ENCODE measurements at regions not wholly inside any gene's neighbourhood (a gene's known extent, or its start where the extent isn't known, plus 50 kb on each side); places are given as distances from the start of the nearest gene placed in this dataset.
"Not testable (repeated sequence)": the region's sequence is repeated elsewhere in the genome, so short reads cannot be mapped to it uniquely, and the experiment has no call there.

DNA sequence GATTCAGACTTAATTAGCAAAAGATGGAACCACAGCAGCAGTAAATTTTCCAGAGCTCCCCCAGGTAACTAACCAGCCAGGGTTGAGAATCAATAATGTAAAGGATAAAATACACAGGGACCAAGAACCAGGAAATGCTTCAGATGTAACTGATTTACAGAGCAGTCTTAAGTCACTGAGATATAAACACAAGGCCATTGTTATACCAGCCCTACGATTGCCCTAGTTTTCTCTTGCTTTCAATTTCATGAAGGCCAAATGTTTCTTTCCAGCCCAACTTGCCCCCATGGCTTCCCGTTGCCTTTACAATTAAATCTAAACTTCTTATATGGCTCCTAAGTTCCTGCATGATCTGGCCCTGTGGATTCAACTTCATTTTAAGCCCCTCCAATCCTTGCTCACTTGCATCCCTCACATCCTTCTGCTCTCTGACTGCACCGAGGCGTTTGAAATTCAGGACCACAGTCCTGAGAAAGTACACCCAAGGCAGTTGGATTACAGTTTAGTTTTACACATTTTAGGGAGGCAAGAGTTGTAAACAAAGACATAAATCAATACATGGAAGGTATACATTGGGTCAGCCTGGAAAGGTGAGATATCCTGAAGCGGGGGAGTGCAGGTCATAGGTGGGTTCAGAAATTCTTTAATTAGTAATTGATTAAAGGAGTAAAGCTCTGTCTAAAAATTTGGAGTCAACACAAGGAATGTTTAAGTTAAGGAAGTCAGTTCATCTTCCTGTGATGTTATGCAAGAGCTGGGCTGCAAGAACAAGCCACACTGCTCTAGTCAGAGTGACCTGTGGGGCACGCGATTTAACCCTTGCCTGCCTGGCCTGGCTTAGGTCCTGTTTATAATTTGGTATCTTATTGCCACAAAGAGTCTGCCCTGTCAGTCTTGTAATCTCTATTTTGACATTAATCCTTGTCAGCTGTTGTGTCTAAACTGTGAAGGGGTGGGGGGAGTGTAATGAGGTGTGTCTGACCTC is 69.9 kb upstream of the COG2 start:
- H3K36me3 ChIP-seq: no peaks in the 10 kb centered on the region
- TF ChIP-seq, protein P1, sequence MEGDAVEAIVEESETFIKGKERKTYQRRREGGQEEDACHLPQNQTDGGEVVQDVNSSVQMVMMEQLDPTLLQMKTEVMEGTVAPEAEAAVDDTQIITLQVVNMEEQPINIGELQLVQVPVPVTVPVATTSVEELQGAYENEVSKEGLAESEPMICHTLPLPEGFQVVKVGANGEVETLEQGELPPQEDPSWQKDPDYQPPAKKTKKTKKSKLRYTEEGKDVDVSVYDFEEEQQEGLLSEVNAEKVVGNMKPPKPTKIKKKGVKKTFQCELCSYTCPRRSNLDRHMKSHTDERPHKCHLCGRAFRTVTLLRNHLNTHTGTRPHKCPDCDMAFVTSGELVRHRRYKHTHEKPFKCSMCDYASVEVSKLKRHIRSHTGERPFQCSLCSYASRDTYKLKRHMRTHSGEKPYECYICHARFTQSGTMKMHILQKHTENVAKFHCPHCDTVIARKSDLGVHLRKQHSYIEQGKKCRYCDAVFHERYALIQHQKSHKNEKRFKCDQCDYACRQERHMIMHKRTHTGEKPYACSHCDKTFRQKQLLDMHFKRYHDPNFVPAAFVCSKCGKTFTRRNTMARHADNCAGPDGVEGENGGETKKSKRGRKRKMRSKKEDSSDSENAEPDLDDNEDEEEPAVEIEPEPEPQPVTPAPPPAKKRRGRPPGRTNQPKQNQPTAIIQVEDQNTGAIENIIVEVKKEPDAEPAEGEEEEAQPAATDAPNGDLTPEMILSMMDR (IDR thresholded peaks at IDR 0.05; ENCODE audit: low read depth, low read length): no peak
- H3K4me1 ChIP-seq: no peaks in the 10 kb centered on the region
- no peaks in the 10 kb centered on the region for H3K9me3 ChIP-seq
- no peak overlapping the region for H3K4me3 ChIP-seq (ENCODE audit: low read depth, low read length)
- no peak for DNase-seq
- no peaks in the 10 kb centered on the region for H3K27me3 ChIP-seq

DNA sequence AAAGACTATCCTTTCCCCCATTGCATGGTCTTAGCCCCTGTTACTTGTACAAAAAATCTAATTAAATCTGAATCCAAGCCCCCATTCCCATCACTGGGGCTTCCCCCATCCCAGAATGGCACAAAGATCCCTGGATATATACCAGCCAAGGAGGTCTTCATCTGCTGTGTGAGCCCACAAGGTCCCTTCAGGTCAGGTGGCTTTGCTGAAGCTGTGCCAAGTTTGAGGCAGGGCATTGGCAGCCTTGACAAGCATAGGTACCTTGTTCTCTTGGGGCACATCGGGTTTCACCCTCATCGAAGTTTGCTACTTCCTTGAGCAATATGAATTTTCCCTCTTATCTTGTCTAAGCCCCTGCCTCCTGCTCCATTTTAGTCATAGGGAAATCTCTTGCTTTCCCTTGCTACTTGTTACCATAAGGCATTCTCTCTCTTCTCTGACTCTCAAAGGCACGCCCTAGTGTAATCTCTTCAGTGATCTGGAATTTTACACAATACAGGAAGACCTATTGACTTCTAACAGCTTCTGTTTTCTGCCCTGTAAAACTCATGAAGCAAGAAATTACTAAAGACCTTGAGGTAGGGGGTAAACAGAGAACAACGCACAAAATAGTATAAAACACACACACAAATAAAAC is 71.4 kb upstream of the COG2 start:
- H3K27me3 ChIP-seq: no peaks in the 10 kb centered on the region
- H3K9me3 ChIP-seq: no peaks in the 10 kb centered on the region
- H3K4me3 ChIP-seq (ENCODE audit: low read depth, low read length): no peak overlapping the region
- no peaks in the 10 kb centered on the region for H3K4me1 ChIP-seq
- no peaks in the 10 kb centered on the region for H3K36me3 ChIP-seq
- TF ChIP-seq, protein P1 (IDR thresholded peaks at IDR 0.05; ENCODE audit: low read depth, low read length): no peak
- DNase-seq: no peak

DNA sequence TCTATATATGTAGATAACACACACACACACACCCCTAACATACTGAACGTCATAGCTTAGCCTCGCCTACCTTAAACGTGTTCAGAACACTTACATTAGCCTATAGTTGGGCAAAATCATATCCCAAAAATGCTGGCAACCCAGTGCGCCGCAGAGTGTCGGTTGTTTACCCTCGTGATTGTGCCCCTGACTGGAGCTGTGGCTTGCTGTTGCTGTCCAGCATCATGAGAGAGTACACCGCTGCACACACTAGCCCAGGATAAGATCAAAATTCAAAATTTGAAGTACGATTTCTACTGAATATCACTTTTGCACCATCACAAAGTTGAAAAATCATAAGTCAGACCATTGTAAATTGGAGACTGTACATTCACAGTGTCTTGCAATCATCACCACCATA is 73.1 kb upstream of the COG2 start:
- no peaks in the 10 kb centered on the region for H3K4me1 ChIP-seq
- no peak overlapping the region for H3K4me3 ChIP-seq (ENCODE audit: low read depth, low read length)
- no peaks in the 10 kb centered on the region for H3K36me3 ChIP-seq
- H3K9me3 ChIP-seq: no peaks in the 10 kb centered on the region
- TF ChIP-seq, protein P1 (IDR thresholded peaks at IDR 0.05; ENCODE audit: low read depth, low read length): no peak
- H3K27me3 ChIP-seq: no peaks in the 10 kb centered on the region
- DNase-seq: no peak

DNA sequence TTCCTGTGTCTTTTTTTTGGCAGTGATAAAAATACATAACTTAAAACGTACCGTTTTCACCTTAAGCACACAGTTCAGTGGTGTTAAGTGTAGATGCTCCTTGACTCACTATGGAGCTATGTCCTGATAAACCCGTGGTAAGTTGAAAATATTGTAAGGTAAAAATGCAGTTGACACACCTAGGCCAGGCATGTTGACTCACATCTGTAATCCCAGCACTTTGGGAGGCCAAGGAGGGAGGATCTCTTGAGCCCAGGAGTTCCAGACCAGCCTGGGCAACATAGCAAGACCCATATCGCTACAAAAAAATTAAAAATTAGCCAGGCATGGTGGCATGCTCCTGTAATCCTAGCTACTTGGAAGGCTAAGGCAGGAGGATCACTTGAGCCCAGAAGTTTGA is 73.6 kb upstream of the COG2 start:
- Histone ChIP-seq H3K4me1 (no peaks in the 10 kb centered on the region), H3K9me3 (no peaks in the 10 kb centered on the region), H3K4me3 (ENCODE audit: low read depth, low read length) (no peak overlapping the region), H3K36me3 (no peaks in the 10 kb centered on the region), H3K27me3 (no peaks in the 10 kb centered on the region)
- no peak for DNase-seq
- TF ChIP-seq, protein P1 (IDR thresholded peaks at IDR 0.05; ENCODE audit: low read depth, low read length): no peak

DNA sequence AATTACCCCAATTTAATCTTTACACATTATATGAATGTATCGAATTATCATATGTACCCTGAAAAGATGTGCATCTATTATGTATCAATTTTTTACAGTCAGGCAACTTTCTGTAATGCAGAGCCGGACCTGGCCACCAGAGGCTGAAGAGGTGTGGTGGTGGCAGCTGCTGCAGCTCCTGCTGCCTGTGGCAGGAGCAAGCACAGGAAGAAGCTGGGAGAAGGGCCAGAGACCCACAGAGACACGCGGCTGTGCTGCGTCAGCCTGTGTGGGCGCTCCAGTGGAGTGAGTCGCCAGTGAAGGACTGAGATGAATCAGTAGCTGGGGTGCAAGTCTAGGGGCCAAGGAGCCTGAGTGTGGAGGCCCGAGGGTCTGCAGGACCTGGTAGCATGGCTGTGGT is 74.3 kb upstream of the COG2 start:
- H3K36me3 ChIP-seq: no peaks in the 10 kb centered on the region
- H3K9me3 ChIP-seq: no peaks in the 10 kb centered on the region
- DNase-seq: peak; percentile 32
- TF ChIP-seq, protein P1 (IDR thresholded peaks at IDR 0.05; ENCODE audit: low read depth, low read length): peak; percentile 53
- H3K4me3 ChIP-seq (ENCODE audit: low read depth, low read length): no peak overlapping the region
- H3K27me3 ChIP-seq: no peaks in the 10 kb centered on the region
- H3K4me1 ChIP-seq: no peaks in the 10 kb centered on the region

DNA sequence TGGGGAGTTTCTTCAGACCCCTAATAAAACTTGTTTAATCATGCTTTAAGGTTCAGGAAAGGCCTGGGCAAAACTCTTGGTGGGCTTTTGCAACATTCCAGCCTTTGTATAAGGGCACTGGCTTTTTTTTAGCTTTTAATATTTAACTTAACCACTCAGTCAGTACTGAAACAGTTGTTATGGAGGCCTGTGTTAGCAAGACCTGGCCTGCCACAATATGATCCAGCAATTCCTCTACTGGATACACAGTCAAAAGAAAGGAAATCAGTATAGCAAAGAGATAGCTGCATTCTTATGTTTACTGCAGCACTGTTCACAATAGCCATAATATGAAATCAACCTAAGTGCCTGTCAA is 75.1 kb upstream of the COG2 start:
- Histone ChIP-seq H3K27me3 (no peaks in the 10 kb centered on the region), H3K4me3 (ENCODE audit: low read depth, low read length) (no peak overlapping the region), H3K4me1 (no peaks in the 10 kb centered on the region), H3K9me3 (no peaks in the 10 kb centered on the region), H3K36me3 (no peaks in the 10 kb centered on the region)
- TF ChIP-seq, protein P1 (IDR thresholded peaks at IDR 0.05; ENCODE audit: low read depth, low read length): no peak
- DNase-seq: no peak

DNA sequence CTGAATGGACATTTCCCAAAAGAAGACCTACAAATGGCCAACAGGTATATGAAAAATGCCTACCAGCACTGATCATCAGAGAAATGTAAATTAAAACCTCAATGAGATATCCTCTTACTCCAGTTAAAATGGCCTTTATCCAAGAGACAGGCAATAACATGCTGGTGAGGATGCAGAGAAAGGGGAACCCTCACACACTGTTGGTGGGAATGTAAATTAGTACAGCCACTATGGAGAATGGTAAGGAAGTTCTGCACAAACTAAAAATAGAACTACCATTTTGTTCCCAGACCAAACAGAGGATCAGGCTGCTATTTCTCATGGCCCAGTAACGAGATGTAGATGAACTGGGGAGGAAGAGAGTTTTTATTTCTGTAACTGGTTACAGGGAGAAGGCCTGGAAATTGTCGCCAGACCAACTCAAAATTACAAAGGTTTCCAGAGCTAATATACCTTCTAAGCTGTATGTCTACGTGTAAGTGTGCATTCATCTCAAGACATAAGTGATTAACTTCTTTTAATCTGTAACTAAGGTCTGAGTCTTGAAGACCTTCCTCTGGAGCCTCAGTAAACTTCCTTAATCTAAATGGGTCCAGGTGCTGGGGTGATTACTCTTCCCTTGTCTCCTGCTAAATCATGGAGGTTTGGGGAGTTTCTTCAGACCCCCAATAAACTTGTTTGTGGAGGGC is 75.6 kb upstream of the COG2 start:
- not testable (repeated sequence) for H3K36me3 ChIP-seq; DNase-seq; H3K27me3 ChIP-seq; H3K4me1 ChIP-seq; H3K9me3 ChIP-seq; H3K4me3 ChIP-seq (ENCODE audit: low read depth, low read length)
